ENCODE measurements at regions not wholly inside any gene's neighbourhood (a gene's known extent, or its start where the extent isn't known, plus 50 kb on each side); places are given as distances from the start of the nearest gene placed in this dataset.

DNA sequence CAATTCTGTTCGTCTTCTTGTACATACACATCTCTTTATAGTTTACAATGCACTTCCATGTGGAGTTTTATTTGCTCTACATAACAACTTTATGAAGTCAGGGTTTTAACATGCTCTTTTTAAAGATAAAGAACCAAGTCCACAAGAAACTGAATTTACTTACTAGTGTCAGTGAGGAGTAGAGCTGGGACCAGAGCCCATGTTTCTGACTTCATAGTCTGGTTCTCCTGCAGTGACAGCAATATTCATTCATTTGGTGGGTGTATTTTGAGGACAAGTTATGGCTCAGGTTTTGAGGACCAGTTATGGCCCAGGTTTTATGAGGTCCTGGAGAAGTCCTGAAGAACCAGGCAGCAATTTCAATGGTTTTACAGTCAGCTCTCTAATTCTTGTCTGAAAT lies 481.9 kb upstream of the TNC start:
- peaks cover 14% of the 10 kb centered on the region for H3K4me1 ChIP-seq
- no peak overlapping the region for H3K4me3 ChIP-seq
- ChIA-PET POLR2A (no interaction called here), CTCF (interaction anchor here (1.9 to 8.5 kb wide), 2 partner anchors 7 to 553 kb away, joined by 9 to 118 read pairs; partner anchors contain the start of gene PAPPA)
- no peak for FAIRE-seq
- DNase-seq (ENCODE audit: low read depth in 1 of 2, low spot score in 1 of 2), result no peak
- TF ChIP-seq, protein P1, sequence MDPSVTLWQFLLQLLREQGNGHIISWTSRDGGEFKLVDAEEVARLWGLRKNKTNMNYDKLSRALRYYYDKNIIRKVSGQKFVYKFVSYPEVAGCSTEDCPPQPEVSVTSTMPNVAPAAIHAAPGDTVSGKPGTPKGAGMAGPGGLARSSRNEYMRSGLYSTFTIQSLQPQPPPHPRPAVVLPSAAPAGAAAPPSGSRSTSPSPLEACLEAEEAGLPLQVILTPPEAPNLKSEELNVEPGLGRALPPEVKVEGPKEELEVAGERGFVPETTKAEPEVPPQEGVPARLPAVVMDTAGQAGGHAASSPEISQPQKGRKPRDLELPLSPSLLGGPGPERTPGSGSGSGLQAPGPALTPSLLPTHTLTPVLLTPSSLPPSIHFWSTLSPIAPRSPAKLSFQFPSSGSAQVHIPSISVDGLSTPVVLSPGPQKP (IDR thresholded peaks at IDR 0.05; ENCODE audit: low read depth, low read length), result no peak
- no peak for TF ChIP-seq FOSB (CRISPR knock-in tag; IDR thresholded peaks at IDR 0.05)
- 0 out of 3 replicates have a peak, but pooled peaks cover 5% of the 10 kb centered on the region for H3K9me3 ChIP-seq
- WGBS (ENCODE audit: missing lambda C conversion rate), result 84% methylated on average over 1 of the region's 1 CpG
- no peak for ATAC-seq
- peak overlapping the region; percentile 31 to 89; a peak in 4 of 6 replicates for H3K27ac ChIP-seq
- no peak overlapping the region for H3K4me2 ChIP-seq

DNA sequence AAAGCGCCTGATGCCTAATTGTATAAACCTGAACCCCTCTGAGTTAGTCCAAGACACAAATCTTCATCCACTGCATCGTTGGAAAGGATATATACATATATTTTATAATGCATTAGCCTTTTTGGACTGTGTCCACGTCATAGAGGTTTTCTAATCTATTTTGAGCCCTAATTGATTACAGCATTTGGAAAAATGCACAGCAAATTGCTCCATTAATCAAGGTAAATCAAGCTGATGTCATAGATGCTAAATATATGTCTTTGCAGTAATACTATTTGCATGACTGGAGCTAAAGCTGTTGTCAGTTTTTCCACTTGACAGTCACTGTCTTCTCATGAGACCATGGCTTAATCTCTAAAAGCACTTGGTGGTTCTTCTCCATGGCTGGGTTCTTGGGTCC lies 483.5 kb upstream of the TNC start:
- DNase-seq (ENCODE audit: low read depth in 1 of 2, low spot score in 1 of 2), result no peak
- FAIRE-seq, result no peak
- WGBS (ENCODE audit: missing lambda C conversion rate), result 76% methylated on average over 3 of the region's 3 CpGs
- ATAC-seq, result no peak
- ChIA-PET POLR2A (no interaction called here), CTCF (interaction anchor here (1.1 to 8.5 kb wide), 3 partner anchors 9 to 1060 kb away, joined by 4 to 118 read pairs (median 4); no protein-coding TSS in a partner anchor)
- Histone ChIP-seq H3K4me3 (no peak overlapping the region), H3K27ac (peak overlapping the region; percentile 11 to 14; a peak in 3 of 6 replicates), H3K4me2 (no peak overlapping the region), H3K4me1 (no peaks in the 10 kb centered on the region), H3K9me3 (no peaks in the 10 kb centered on the region)
- no peak for TF ChIP-seq NR3C1 (IDR thresholded peaks at IDR 0.05)

DNA sequence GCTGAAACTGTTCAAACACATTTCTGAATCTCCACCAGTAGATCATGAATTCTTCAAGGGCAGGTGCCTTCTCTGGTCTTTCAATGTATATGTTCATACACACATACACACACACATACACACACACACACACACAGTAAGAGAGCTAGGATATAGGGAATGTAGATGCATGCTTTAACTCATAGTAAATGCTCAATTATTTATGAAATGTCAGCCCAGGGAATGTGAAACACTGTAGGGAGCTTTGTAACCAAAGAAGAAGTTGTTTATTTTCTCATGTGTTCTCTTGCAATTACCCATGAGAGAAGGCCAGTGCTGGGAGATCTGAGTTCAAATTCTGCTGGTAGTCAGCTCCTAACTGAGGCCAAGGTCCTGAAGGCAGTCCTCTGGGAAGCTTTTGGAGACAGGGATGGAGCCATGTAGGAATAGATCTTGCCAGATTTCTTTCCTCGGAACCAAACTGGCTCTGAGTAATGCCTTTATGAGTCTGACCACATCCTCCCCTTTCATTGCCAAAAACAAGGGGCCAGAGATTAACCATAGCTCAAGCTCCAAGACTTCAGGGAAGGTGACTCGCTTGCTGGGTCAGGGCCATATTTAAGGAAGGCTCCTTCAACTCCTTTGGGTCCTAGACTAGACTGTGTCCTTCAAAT lies 487.0 kb upstream of the TNC start:
- H3K4me1 ChIP-seq, result no peaks in the 10 kb centered on the region
- ChIA-PET POLR2A (interaction anchor here (1.1 kb wide), 1 partner anchor 547 kb away, joined by 3 read pairs; no protein-coding TSS in a partner anchor), CTCF (interaction anchor here (0.6 to 8.5 kb wide), 4 partner anchors 12 to 965 kb away, joined by 3 to 118 read pairs (median 4); no protein-coding TSS in a partner anchor)
- WGBS (ENCODE audit: missing lambda C conversion rate), result 39% methylated on average over 2 of the region's 2 CpGs
- no peak overlapping the region for H3K4me3 ChIP-seq
- no peak for TF ChIP-seq RCOR1 (IDR thresholded peaks at IDR 0.05; ENCODE audit: low read depth, low read length)
- H3K4me2 ChIP-seq, result no peak overlapping the region
- peaks cover 15% of the 10 kb centered on the region for H3K9me3 ChIP-seq
- ATAC-seq (peak in 1 of 2 experiments; percentile 52; a peak in 2 of 6 replicates), FAIRE-seq (no peak), DNase-seq (ENCODE audit: low read depth in 1 of 2, low spot score in 1 of 2) (peak in 1 of 2 experiments; percentile 26)
- peak overlapping the region; percentile 23 to 59; a peak in 4 of 6 replicates for H3K27ac ChIP-seq

DNA sequence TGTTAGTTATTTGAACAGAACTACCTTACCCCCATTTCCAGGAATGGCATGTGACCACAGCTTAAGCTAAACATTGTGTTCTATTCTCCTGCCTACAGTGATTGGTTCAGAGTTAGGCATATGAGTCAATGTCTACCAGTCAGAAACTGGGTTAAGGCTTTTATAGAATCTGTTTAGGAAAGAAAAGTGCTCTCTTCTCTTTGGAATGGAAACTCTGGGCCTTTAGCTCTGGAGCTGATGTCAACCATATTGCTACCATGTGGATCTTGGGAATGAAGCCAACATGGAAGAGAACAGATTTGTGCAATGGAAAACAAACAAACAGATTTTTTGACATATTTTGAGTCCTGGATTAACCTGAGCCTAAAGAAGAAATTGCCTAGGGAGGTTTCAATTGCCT lies 488.9 kb upstream of the TNC start:
- ATAC-seq, result no peak
- Histone ChIP-seq H3K9me3 (peaks cover 16% of the 10 kb centered on the region), H3K4me2 (no peak overlapping the region), H3K27ac (peak overlapping the region in 1 of 2 experiments; percentile 19; a peak in 1 of 6 replicates), H3K4me3 (no peak overlapping the region), H3K4me1 (no peaks in the 10 kb centered on the region)
- no peak for DNase-seq (ENCODE audit: low read depth in 1 of 2, low spot score in 1 of 2)
- ChIA-PET CTCF (interaction anchor here (8.5 kb wide), 1 partner anchor 14 kb away, joined by 118 read pairs; no protein-coding TSS in a partner anchor), POLR2A (no interaction called here)
- TF ChIP-seq NR3C1 (IDR thresholded peaks at IDR 0.05) (no peak), HDAC2 (IDR thresholded peaks at IDR 0.05) (no peak), MAZ (IDR thresholded peaks at IDR 0.05; ENCODE audit: borderline replicate concordance, low read depth, low read length) (no peak), POLR2AphosphoS2 (conservative IDR thresholded peaks at IDR 0.05; ENCODE audit: low read length) (no peak), HEYL (CRISPR knock-in tag; IDR thresholded peaks at IDR 0.05) (no peak), FOXS1 (CRISPR knock-in tag; IDR thresholded peaks at IDR 0.05) (no peak), ZC3H11A (IDR thresholded peaks at IDR 0.05) (no peak), RNF2 (IDR thresholded peaks at IDR 0.05; ENCODE audit: borderline replicate concordance, low read depth) (no peak), ESRRA (IDR thresholded peaks at IDR 0.05; ENCODE audit: borderline replicate concordance, low read length) (no peak), PHF8 (IDR thresholded peaks at IDR 0.05; ENCODE audit: borderline replicate concordance, low read depth) (no peak), JUNB (IDR thresholded peaks at IDR 0.05) (no peak), CEBPB (IDR thresholded peaks at IDR 0.05) (no peak)
- TF ChIP-seq, protein P2, sequence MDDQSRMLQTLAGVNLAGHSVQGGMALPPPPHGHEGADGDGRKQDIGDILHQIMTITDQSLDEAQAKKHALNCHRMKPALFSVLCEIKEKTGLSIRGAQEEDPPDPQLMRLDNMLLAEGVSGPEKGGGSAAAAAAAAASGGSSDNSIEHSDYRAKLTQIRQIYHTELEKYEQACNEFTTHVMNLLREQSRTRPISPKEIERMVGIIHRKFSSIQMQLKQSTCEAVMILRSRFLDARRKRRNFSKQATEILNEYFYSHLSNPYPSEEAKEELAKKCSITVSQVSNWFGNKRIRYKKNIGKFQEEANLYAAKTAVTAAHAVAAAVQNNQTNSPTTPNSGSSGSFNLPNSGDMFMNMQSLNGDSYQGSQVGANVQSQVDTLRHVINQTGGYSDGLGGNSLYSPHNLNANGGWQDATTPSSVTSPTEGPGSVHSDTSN (IDR thresholded peaks at IDR 0.05), result no peak
- TF ChIP-seq, protein P3, sequence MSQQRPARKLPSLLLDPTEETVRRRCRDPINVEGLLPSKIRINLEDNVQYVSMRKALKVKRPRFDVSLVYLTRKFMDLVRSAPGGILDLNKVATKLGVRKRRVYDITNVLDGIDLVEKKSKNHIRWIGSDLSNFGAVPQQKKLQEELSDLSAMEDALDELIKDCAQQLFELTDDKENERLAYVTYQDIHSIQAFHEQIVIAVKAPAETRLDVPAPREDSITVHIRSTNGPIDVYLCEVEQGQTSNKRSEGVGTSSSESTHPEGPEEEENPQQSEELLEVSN (IDR thresholded peaks at IDR 0.05; ENCODE audit: borderline replicate concordance, low read depth), result no peak
- FAIRE-seq, result no peak
